HG02759 (cell line): ENCODE measurements at regions not wholly inside any gene's neighbourhood (a gene's known extent, or its start where the extent isn't known, plus 50 kb on each side); places are given as distances from the start of the nearest gene placed in this dataset.
"Not testable (repeated sequence)": the region's sequence is repeated elsewhere in the genome, so short reads cannot be mapped to it uniquely, and the experiment has no call there.

ENCODE experiments used
- ATAC-seq: cut with Tn5 transposase; IDR thresholded peaks from one replicate; pipeline ENCODE4 v1.9.1; 2021; ENCODE audit warnings: mild to moderate bottlenecking, moderate library complexity; ENCODE audit not compliant: unreplicated experiment

DNA sequence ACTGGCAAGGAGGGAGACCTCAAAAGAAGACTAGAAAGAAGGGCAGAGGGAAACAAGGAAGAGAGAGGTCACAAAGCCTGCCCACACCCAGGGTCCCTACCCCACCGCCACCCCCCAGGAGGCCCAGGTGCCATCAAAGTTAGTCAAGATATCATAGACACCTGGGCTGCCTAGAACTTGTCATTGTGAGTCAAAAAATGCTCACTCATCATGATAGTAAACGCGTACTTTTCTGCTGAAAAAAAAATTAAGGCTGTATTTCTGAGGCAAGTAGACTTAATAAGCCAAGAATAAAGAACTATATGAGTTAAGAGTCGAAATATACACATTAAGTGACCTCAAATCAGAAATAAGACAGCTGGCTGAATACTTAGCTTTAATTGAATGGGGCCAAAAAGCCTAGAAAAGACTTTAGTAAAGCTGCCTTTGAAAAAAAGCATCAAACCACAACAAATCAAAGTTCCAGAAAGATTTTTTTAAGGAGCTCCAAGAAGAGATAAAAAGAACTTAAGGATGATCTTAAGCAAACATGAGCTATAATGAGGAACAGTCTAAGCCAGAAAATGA lies 415.5 kb upstream of the PPP2R3A start:
- no peak for ATAC-seq

DNA sequence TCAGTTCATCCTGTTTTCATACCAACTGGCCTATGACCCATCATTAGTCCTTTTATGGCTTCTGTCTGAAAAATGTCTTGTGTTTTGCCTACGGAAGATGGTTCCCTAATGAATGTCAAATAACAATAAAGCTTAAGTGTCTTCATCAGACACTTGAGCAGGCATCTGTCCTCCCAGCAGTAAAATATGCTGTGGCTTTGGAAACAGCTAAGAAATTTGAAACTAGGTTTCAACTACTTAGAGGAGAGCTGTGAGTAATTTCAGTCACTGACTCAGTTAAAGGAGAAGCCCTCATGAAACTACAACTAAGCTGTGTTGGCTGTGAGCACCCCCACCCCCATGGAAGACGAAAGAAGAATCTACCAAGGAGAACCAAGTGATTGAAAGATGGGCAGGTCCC lies 409.4 kb upstream of the PPP2R3A start:
- no peak for ATAC-seq

DNA sequence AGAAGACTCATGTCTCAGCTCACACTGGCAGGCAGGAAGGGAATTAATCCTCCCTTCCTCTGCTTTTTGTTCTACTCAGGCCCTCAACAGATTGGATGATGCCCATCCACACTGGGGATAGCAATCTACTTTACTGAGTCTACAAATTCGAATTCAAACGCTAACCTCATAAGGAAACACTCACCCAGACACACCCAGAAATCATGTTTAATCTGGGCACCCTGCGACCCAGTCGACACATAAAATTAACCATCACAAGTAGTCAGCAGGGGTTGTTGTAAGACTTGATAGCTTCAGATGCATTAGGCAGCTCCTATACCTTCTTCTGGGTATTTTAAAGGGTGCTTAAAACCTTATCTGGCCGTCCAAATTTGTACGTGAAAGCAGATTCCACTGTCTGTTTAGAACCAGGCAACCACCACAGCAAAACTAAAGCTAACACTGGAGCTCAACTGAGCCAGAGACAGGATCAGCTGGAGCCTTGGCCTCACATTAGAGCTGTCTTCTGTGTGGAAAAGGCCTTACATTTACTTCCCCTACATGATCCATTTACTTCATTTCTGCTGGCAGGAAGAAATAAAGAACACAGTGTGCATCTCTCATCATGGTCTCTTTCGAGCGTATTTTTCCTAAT lies 407.3 kb upstream of the PPP2R3A start:
- ATAC-seq, result no peak

DNA sequence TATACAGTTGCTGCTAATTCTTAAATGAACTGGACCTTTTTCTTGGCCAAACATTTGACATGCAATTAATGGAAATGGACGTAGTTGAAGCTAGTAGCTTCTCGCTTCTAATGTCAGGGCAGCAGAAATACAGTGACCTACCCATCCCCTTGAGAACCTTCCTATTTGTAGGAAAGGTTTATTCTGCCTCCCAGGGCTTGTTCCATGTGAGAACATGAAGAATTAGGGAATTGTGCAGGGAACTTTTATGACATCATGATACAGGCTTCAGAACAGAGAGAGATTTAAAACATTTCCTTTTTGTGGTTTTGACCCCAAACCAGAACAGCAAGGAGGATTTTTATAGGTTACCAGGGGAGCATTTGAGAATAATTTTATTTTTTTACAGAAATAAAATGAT lies 406.6 kb upstream of the PPP2R3A start:
- ATAC-seq, result no peak

DNA sequence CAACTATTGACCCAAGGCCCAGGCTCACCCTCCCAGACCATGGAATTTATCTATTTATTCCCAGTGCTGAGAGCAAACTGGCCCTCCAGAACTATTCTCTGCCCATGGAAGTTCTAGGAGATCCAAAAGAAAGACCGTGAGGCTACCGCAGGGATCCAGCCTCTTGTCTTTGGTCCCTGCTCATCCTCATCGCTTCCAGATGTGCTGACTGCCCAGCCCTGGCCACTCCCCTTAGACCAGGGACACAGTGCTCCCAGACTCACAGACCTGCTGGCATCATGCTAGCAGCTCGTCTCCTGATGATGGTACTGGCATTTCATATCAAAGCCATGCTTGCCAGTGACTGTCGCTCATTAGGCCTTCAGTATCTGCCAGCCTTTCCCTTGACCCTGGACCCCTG lies 405.7 kb upstream of the PPP2R3A start:
- no peak for ATAC-seq

DNA sequence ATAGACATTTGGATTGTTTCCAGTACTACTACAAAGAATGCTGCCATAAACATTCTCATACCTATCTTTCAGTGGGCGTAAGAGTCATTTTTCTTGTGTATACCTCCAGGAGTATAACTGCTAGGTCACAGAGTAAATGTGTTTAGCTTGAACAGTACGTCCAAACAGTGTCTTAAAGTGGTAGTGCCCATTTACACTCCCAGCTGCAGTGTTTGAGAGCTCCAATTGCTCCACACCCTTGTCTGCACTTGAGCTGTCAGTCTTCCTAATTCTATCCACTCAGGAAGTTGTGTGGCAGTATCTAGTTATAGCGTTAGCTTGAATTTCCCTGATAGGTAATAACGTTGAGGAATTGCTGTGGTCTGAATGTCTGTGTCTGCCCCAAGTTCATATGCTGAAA lies 404.7 kb upstream of the PPP2R3A start:
- no peak for ATAC-seq

DNA sequence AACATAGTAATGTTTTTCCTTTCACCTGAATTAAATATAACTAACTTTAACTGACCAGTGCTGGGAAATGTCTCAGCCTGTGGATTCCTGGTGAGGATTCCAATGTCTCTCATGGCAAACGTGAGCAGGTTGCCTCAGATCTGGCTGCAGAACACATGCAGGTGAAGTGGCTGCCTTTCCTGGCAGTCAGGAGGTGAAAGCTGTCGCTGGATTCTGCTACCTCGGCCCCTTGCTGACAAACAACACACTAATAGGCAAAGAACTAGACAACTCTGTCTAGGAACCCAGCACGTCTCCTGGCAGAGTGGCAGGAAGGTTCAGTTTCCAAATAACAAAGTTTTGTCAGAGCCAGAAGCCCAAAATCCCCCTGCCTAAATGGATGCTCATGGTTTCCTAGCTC lies 400.8 kb upstream of the PPP2R3A start:
- no peak for ATAC-seq

DNA sequence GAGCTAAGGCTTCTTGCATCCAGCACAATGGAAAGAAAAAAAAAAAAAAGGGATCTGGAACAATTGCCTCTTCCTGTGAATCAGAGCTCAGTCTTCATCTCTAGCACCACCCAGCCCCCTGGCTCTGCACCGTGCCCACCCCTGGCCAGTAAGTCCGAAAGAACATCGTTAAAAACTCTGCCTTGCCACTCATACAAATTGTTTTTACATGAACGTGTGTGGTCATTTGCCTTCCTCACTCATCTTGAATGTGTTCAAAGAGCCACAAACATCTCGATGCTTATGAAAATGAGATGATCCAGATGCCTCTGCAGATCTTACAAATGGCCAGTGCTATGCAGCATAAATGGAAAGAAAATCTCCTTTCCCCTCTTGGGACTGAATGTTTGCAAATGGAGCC lies 400.0 kb upstream of the PPP2R3A start:
- no peak for ATAC-seq

DNA sequence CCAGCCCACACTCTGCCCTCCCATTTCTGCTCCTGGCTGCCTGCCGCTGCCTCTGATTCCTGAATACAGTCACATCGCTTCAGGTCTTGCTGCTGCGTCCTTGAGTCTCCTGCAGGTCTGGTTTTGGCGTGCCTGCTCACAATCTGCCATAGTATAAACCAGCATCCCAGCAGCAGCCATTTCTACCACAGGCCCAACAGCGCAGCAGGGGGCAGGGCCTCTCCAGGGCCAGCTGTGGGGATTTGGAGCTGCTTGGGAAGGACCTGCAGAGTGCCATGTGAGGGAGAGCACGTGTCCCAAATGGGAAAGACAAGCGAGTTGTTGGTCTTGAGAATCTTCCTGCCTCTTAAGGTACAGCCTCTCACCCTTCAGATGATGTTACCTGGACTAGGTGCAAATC lies 398.3 kb upstream of the PPP2R3A start:
- ATAC-seq, result no peak

DNA sequence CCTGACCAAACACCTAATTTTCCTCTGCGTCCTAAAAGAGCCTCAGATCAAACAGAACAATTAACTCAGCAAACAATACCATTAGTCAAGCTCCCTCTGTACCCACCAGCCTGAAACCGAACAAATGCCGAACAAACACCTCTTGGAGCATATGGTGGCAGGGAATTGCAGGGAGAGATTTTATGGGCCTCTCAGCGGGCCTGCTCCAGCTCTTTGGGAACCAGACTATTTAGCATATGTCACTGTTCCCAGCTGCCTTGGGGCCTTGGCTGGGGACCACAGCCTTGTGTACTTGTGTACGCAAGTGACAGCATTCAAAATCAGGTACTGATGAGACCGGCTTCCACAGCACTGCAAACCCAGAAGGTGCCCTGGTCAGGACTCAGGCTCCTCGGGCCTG lies 388.8 kb upstream of the PPP2R3A start:
- no peak for ATAC-seq

DNA sequence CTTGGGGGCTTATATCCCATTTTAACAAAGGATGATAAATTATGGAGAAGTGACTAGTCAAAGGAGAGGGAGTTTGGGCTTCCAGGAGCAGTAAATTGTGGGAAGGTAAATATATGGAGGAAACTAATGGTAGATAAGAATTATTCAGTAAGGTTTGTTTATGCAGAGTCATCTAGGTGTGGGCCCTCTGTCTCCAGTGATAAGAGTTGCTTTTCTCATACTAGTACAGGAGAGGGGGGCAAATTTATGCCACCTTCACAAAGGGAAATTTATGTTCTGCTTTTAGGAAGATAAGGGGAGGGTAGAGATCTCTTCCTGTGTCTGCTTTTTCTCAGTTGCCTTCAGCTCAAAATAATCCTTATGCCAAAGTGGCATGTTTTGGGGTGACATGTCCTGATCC lies 383.7 kb upstream of the PPP2R3A start:
- ATAC-seq, result no peak

DNA sequence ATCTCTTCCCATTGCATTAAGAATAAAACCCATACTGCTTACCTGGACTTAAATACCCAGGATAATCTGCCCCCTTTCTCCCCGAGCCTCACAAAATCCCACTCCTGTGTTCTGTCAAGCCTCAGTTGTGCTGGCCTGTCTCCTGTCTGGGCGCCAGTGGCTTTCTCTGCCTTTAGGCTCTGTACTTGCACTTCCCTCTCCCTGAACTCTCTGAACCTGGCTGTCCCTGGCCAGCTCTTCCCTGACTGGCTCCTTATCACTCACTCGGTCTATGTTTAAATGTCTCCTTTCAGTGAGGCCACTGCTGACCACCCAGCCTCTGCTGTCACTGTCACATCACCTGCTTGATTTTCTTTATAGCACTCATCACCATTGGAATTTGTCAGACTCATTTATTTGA lies 382.7 kb upstream of the PPP2R3A start:
- ATAC-seq, result no peak

DNA sequence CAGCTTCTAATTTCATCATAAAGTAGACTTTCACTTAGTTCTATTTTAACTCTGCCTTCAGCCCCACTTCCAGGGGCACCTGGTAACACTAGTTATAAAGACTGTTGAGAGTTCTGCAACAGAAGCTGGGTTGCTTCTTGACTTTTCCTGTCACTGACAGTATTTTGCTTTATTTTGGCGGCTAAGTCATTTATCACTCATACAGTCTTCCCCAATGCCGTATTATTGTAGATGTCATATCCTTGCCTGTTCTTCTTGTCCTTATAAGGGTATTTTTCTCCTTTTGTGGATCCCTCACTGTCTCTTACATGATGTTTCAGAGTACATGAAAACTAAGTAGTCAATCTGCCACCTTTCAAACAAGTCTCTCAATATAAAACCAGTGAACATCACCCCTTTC lies 369.0 kb upstream of the PPP2R3A start:
- ATAC-seq, result no peak

DNA sequence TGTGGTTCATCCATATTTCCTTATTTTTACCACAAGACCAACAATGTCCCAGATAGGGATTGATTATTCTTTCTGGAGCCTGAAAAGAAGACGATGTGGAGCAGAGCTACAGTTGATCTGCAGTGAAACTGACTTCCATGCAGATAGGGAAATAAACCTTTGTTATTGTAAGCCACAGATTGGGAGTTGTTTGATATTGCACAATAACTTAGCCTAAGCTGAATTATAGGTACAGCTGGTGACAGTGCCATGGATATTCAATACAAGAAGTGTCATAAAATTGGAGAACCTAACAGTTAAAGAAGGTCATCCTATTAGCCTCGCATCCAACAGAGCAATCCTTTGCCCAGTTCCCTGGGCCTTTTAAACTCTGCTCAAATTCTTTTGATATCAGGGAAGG lies 367.7 kb upstream of the PPP2R3A start:
- no peak for ATAC-seq

DNA sequence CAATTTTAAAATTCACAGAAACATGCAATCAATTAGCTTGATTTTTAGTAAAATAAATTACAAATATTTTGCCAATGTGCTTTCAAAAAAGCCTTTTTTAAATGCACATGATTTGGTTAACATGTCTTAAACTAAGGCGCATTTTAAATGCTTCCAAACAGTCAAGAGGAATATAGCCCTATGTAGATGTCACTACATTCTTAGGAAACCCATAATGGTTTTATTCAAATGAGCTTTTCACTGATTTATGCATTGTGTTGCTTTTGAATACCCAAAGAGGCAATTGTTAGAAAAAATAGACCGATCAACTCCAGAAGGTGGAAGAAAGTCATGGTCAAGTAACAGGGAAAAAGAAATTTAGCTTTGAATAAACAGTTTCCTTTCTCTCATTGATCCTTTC lies 366.9 kb upstream of the PPP2R3A start:
- ATAC-seq, result no peak

DNA sequence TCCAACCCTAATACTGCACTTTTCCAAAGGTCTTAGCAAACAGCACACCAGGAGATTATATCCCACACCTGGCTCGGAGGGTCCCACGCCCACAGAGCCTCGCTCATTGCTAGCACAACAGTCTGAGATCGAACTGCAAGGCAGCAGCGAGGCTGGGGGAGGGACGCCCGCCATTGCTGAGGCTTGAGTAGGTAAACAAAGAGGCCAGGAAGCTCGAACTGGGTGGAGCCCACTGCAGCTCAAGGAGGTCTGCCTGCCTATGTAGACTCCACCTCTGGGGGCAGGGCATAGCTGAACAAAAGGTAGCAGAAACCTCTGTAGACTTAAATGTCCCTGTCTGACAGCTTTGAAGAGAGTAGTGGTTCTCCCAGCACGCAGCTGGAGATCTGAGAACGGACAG lies 361.0 kb upstream of the PPP2R3A start:
- not testable (repeated sequence) for ATAC-seq

DNA sequence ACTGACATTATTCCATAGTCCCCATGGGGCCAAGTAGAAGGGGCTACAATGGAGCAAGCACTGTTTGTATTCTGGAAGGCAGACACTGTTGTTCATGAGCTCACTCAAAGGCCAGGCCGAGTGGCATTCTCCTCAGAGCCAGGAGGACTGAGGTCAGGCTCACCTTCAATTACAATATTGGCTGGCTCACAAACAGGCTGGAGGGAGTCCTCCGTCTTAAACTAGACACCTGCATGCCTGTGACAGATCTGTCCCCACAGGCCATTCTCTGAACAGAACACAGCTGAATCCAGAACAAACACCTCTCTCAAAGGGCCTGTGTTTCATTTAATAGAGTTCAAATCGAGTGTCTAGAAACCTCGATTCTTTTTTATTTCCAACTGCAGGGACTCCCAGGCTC lies 347.4 kb upstream of the PPP2R3A start:
- no peak for ATAC-seq

DNA sequence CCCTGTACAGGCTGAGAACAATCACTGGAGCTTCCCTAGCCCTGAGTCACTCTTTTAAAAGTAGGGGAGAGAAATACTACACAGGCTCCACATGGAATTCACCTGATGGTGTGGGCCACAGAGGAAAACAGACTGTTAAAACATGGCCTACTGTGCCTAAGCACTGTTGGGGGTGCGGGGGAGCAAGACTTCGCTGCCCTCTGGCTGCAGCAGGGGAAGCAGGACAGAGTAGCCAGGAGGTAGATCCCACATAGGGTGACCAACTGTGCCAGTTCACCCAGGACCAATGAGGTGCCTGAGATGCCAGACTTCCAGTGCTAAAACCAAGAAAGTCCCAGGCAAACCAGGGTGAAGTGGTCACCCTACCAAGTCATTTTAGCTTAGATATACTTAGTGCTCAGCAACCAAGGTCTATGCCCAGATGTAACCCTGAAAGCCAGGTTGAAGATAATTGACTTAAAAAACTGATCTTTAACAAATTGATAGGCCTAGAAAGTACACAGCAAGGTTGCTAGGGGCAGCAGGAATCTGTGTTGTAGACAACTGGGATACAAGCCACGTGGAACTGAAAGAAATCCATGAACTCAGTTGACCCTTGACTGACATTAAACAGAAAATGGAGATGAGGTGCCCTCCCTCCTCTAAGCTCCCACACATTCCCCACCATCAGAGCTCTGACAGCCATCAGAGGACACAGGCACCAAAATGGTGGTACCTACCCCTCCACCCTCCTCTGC lies 344.2 kb upstream of the PPP2R3A start:
- ATAC-seq, result no peak

DNA sequence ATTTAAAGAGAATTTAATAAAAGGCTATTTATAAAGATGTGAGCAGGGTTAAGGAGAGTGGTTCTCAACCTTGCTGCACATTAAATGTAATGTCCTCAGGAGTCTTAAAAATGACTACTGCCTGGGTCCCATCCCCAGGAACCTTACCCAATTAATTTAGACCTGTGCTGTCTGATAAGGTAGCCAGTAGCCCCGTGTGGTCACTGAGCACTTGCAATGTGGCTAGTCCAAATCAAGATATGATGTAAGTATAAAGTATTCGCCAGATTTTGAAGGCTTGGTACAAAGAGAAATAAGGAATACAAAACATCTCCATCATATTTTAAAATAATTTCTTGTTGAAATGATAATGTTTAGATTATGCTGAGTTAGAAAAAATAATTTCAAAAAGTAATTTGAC lies 343.3 kb upstream of the PPP2R3A start:
- ATAC-seq, result no peak

DNA sequence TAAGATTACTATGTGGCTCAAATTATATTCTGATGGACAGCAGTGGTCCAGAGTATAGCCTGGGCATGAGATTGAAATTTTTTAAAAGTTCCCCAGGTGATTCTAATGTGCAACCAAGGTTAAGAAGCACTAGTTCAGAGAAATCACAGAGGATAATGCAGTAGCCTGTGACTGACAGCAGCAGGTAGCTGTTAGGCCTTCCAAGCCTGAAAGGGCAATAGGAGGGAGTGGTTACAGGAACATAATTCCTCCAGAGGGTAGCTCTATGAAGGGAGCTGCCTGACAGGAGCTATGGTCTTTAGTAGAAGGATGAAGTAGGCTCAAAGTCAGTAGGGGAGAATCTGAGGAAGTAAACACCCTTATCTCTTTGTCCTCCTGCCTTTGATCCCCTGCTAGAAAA lies 342.9 kb upstream of the PPP2R3A start:
- ATAC-seq, result no peak

DNA sequence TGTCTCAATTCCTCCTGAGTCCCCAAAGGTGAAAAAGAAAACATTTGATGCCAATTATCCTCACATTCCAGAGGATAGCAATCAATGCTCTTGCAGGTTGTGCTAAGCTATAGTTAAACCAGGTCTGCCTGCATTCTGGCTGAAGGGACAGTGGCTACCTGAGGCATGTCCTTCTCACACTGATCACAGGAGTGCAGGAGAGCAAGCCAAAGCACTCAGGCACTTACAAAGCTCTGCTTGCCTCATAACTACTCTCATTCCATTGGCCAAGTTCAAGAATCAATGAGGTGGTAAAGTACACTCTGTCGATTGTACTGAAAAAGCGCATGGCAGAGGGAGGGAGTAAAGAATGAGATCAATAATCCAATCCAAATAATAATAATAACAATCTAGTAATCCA lies 342.0 kb upstream of the PPP2R3A start:
- no peak for ATAC-seq

DNA sequence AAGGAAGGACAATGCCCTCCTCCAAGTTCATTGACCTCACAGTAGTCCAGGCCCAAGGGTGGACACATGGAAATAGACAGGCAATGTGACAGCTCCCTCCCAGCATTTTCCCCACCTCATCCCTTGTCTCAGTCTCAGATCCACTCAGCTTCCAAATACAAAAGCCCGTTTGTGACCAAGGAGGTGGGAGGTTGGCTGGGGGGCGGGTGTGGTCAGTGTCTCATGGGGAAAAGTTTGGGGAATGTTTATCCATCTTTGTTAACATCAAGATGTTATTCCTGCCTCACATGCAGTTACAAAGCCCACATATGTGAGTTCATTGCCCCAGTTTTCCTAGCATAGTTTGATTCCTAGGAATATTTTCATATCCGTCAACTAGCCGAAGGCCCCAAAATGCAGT lies 338.5 kb upstream of the PPP2R3A start:
- no peak for ATAC-seq
